HG02943 (cell line): ENCODE measurements at regions not wholly inside any gene's neighbourhood (a gene's known extent, or its start where the extent isn't known, plus 50 kb on each side); places are given as distances from the start of the nearest gene placed in this dataset.
"Not testable (repeated sequence)": the region's sequence is repeated elsewhere in the genome, so short reads cannot be mapped to it uniquely, and the experiment has no call there.

Experiments
- ATAC-seq: cut with Tn5 transposase; IDR thresholded peaks from one replicate; pipeline ENCODE4 v1.9.1; 2021; ENCODE audit warnings: mild to moderate bottlenecking, low read depth, moderate library complexity; ENCODE audit not compliant: unreplicated experiment

- ATAC-seq: no peak
Observed at GRCh38 chr2:220366765-220367164, 739.3 kb downstream of the SLC4A3 start.

- no peak for ATAC-seq
Observed at GRCh38 chr2:220370764-220371163, 743.3 kb downstream of the SLC4A3 start.

GRCh38 chr2:220371211-220371610, 743.8 kb downstream of the SLC4A3 start:
- ATAC-seq: no peak

- ATAC-seq: no peak
Observed at GRCh38 chr2:220373878-220374277, 746.4 kb downstream of the SLC4A3 start.

GRCh38 chr2:220374282-220374681, 746.9 kb downstream of the SLC4A3 start:
- ATAC-seq: no peak

- ATAC-seq: no peak
Observed at GRCh38 chr2:220377482-220378155, 750.2 kb downstream of the SLC4A3 start.

- not testable (repeated sequence) for ATAC-seq
Observed at GRCh38 chr2:220387758-220388157, 760.3 kb downstream of the SLC4A3 start.

- no peak for ATAC-seq
Observed at GRCh38 chr2:220393711-220394110, 766.3 kb downstream of the SLC4A3 start.

- ATAC-seq: no peak
Observed at GRCh38 chr2:220394433-220394832, 767.0 kb downstream of the SLC4A3 start.

GRCh38 chr2:220396287-220396686, 768.9 kb downstream of the SLC4A3 start:
- ATAC-seq: no peak

- no peak for ATAC-seq
Observed at GRCh38 chr2:220410296-220410695, 782.9 kb downstream of the SLC4A3 start.

GRCh38 chr2:220417503-220417902, 790.1 kb downstream of the SLC4A3 start:
- ATAC-seq: no peak

GRCh38 chr2:220419647-220420046, 792.2 kb downstream of the SLC4A3 start:
- no peak for ATAC-seq

- no peak for ATAC-seq
Observed at GRCh38 chr2:220420820-220421219, 793.4 kb downstream of the SLC4A3 start.

- ATAC-seq: no peak
Observed at GRCh38 chr2:220422676-220423075, 795.2 kb downstream of the SLC4A3 start.

- no peak for ATAC-seq
Observed at GRCh38 chr2:220424561-220424960, 797.1 kb downstream of the SLC4A3 start.

- ATAC-seq: no peak
Observed at GRCh38 chr2:220432645-220433044, 805.2 kb downstream of the SLC4A3 start.

- ATAC-seq: no peak
Observed at GRCh38 chr2:220433131-220433530, 805.7 kb downstream of the SLC4A3 start.

GRCh38 chr2:220434385-220434784, 807.0 kb downstream of the SLC4A3 start:
- ATAC-seq: no peak

GRCh38 chr2:220437938-220438337, 810.5 kb downstream of the SLC4A3 start:
- no peak for ATAC-seq

GRCh38 chr2:220440731-220441130, 813.3 kb downstream of the SLC4A3 start:
- ATAC-seq: no peak

GRCh38 chr2:220441404-220441803, 814.0 kb downstream of the SLC4A3 start:
- no peak for ATAC-seq

- ATAC-seq: no peak
Observed at GRCh38 chr2:220442012-220442411, 814.6 kb downstream of the SLC4A3 start.
